OCI-LY1 (cell line): ENCODE measurements at regions not wholly inside any gene's neighbourhood (a gene's known extent, or its start where the extent isn't known, plus 50 kb on each side); places are given as distances from the start of the nearest gene placed in this dataset.

Experiments used
- H2AFZ ChIP-seq: fragments of 200-600 bp; sonication (generic), shearing (Covaris generic); 2 replicates; pipeline ENCODE4 v1.6.0; 2014; ENCODE audit warnings: antibody characterized with exemption, mild to moderate bottlenecking, low read length
- H3F3A ChIP-seq: fragments of 200-600 bp; sonication (generic), shearing (Covaris generic); 2 replicates; pipeline ENCODE4 v1.6.0; 2014; ENCODE audit warnings: mild to moderate bottlenecking, antibody characterized with exemption, low read length, moderate library complexity; ENCODE audit not compliant: insufficient read depth
- H3K27ac ChIP-seq: fragments of 200-600 bp; sonication (generic); 2 replicates; pipeline ENCODE4 v1.5.1; 2014; ENCODE audit warnings: low read length, mixed run types, mild to moderate bottlenecking, low read depth; ENCODE audit not compliant: poor library complexity, severe bottlenecking
- H3K27me3 ChIP-seq: fragments of 200-600 bp; sonication (generic); 2 replicates; pipeline ENCODE4 v1.6.0; 2014; ENCODE audit warnings: antibody characterized with exemption, mild to moderate bottlenecking, low read length, moderate library complexity; ENCODE audit not compliant: insufficient read depth
- H3K36me3 ChIP-seq: fragments of 200-600 bp; sonication (generic); 2 replicates; pipeline ENCODE4 v1.6.1; 2014; ENCODE audit warnings: mild to moderate bottlenecking, antibody characterized with exemption, low read length, moderate library complexity, mixed read lengths; ENCODE audit not compliant: insufficient read depth
- H3K4me1 ChIP-seq: fragments of 200-600 bp; sonication (generic); 2 replicates; pipeline ENCODE4 v1.5.1; 2014; ENCODE audit warnings: mild to moderate bottlenecking, low read length, moderate library complexity; ENCODE audit not compliant: insufficient read depth, severe bottlenecking
- H3K4me2 ChIP-seq: fragments of 200-600 bp; sonication (generic), shearing (Covaris generic); 2 replicates; pipeline ENCODE4 v1.6.1; 2014; ENCODE audit warnings: low read length
- H3K4me3 ChIP-seq: fragments of 200-600 bp; sonication (generic); 2 replicates; pipeline ENCODE4 v1.5.1; 2014; ENCODE audit warnings: low read length, low read depth, mild to moderate bottlenecking, mixed read lengths; ENCODE audit not compliant: poor library complexity, severe bottlenecking
- H3K79me2 ChIP-seq: fragments of 200-600 bp; shearing (Covaris generic); 2 replicates; pipeline ENCODE4 v1.6.1; 2016; ENCODE audit warnings: mixed run types, low read length, mixed read lengths; ENCODE audit not compliant: insufficient read depth
- H3K9ac ChIP-seq: fragments of 200-600 bp; sonication (generic), shearing (Covaris generic); 2 replicates; pipeline ENCODE4 v1.6.1; 2014; ENCODE audit warnings: mild to moderate bottlenecking, low read length, mixed read lengths
- H3K9me2 ChIP-seq: fragments of 200-600 bp; sonication (generic), shearing (Covaris generic); 2 replicates; pipeline ENCODE4 v1.6.1; 2014; ENCODE audit warnings: low read depth, mild to moderate bottlenecking, low read length, mixed read lengths
- H3K9me3 ChIP-seq: fragments of 200-600 bp; shearing (Covaris generic); 2 replicates; pipeline ENCODE4 v1.6.1; 2014; ENCODE audit warnings: low read length, mixed read lengths
- H4K20me1 ChIP-seq: fragments of 200-600 bp; sonication (generic), shearing (Covaris generic); 2 replicates; pipeline ENCODE4 v1.6.0; 2016; ENCODE audit warnings: mild to moderate bottlenecking, low read length; ENCODE audit not compliant: insufficient read depth
- CTCF ChIP-seq: fragments of 200-600 bp; sonication (generic), shearing (Covaris generic); IDR thresholded peaks from 2 replicates; pipeline ENCODE4 v1.5.1; 2017; ENCODE audit warnings: mild to moderate bottlenecking, antibody characterized with exemption, low read length, moderate library complexity, mixed read lengths
- EZH2 ChIP-seq: fragments of 200-600 bp; sonication (generic), shearing (Covaris generic); IDR thresholded peaks from 2 replicates; pipeline ENCODE4 v1.8.0; 2017; ENCODE audit warnings: borderline replicate concordance, mixed run types, mild to moderate bottlenecking, antibody characterized with exemption, low read length, moderate library complexity, mixed read lengths

GRCh38 chr2:128496700-128497099 is 178.0 kb upstream of the HS6ST1 start:
- Histone ChIP-seq H4K20me1 (no peaks in the 10 kb centered on the region), H3K9me3 (no peaks in the 10 kb centered on the region), H3K27ac (no peak overlapping the region), H3K4me3 (no peak overlapping the region), H3K4me1 (no peaks in the 10 kb centered on the region), H3K79me2 (no peaks in the 10 kb centered on the region), H3K36me3 (no peaks in the 10 kb centered on the region), H3K27me3 (no peaks in the 10 kb centered on the region; the same call in 1 of the 2 replicates), H3F3A (no peaks in the 10 kb centered on the region), H3K9ac (no peak overlapping the region), H2AFZ (no peak overlapping the region), H3K4me2 (no peak overlapping the region), H3K9me2 (no peaks in the 10 kb centered on the region)
- no peak for TF ChIP-seq CTCF
- no peak for TF ChIP-seq EZH2

GRCh38 chr2:128497461-128497860 is 178.8 kb upstream of the HS6ST1 start:
- no peaks in the 10 kb centered on the region for H3K4me1 ChIP-seq
- no peaks in the 10 kb centered on the region; the same call in 1 of the 2 replicates for H3K27me3 ChIP-seq
- H3K36me3 ChIP-seq, result no peaks in the 10 kb centered on the region
- no peak overlapping the region for H2AFZ ChIP-seq
- H3F3A ChIP-seq, result no peaks in the 10 kb centered on the region
- H3K4me3 ChIP-seq, result no peak overlapping the region
- H3K9me2 ChIP-seq, result no peaks in the 10 kb centered on the region
- H3K9me3 ChIP-seq, result no peaks in the 10 kb centered on the region
- H3K4me2 ChIP-seq, result no peak overlapping the region
- no peak for TF ChIP-seq CTCF
- no peak for TF ChIP-seq EZH2
- H3K27ac ChIP-seq, result no peak overlapping the region
- H3K9ac ChIP-seq, result no peak overlapping the region
- no peaks in the 10 kb centered on the region for H4K20me1 ChIP-seq
- H3K79me2 ChIP-seq, result no peaks in the 10 kb centered on the region

GRCh38 chr2:128498086-128498485 is 179.4 kb upstream of the HS6ST1 start:
- H2AFZ ChIP-seq, result no peak overlapping the region
- no peaks in the 10 kb centered on the region; the same call in 1 of the 2 replicates for H3K27me3 ChIP-seq
- H3K4me1 ChIP-seq, result no peaks in the 10 kb centered on the region
- no peaks in the 10 kb centered on the region for H3K79me2 ChIP-seq
- no peak overlapping the region for H3K4me3 ChIP-seq
- H3K36me3 ChIP-seq, result no peaks in the 10 kb centered on the region
- no peaks in the 10 kb centered on the region for H3K9me3 ChIP-seq
- no peak overlapping the region for H3K9ac ChIP-seq
- no peak overlapping the region for H3K4me2 ChIP-seq
- no peaks in the 10 kb centered on the region for H4K20me1 ChIP-seq
- H3K9me2 ChIP-seq, result no peaks in the 10 kb centered on the region
- H3F3A ChIP-seq, result no peaks in the 10 kb centered on the region
- no peak overlapping the region for H3K27ac ChIP-seq
- TF ChIP-seq CTCF (no peak), EZH2 (no peak)
